ENCODE measurements at regions not wholly inside any gene's neighbourhood (a gene's known extent, or its start where the extent isn't known, plus 50 kb on each side); places are given as distances from the start of the nearest gene placed in this dataset.

GRCh38 chr4:27141530-27141929 is 280.9 kb downstream of the STIM2 start:
- H3K27me3 ChIP-seq (ENCODE audit: control insufficient read depth in 1 of 2, insufficient read depth in 2 of 2, low read length in 2 of 2) = no peaks in the 10 kb centered on the region
- ChIA-PET POLR2A (no interaction called here), CTCF (no interaction called here)
- no peaks in the 10 kb centered on the region for H3K4me1 Mint-ChIP-seq (ENCODE audit: low read depth)
- DNase-seq = no peak
- no peak for TF ChIP-seq CTCF (IDR thresholded peaks at IDR 0.05)
- no peaks in the 10 kb centered on the region for H3K4me1 ChIP-seq (ENCODE audit: insufficient read depth, low read length)
- H3K9me3 ChIP-seq (ENCODE audit: control insufficient read depth in 1 of 2, insufficient read depth in 1 of 2, low read length in 2 of 2) = no peaks in the 10 kb centered on the region
- intact Hi-C loops (cut with DNase I, micrococcal nuclease) = no loop called here
- H3K36me3 ChIP-seq (ENCODE audit: insufficient read depth, low read length) = no peaks in the 10 kb centered on the region
- H3K9me3 Mint-ChIP-seq = peaks cover 6% of the 10 kb centered on the region
- peaks cover 6% of the 10 kb centered on the region for H3K27me3 Mint-ChIP-seq
- ATAC-seq (ENCODE audit: poor library complexity) = no peak
- H3K27ac Mint-ChIP-seq = no peak overlapping the region
- H3K27ac ChIP-seq (ENCODE audit: low read depth in 1 of 2, low read length in 2 of 2) = no peak overlapping the region
- H3K36me3 Mint-ChIP-seq (ENCODE audit: low read depth) = no peaks in the 10 kb centered on the region
- no peak overlapping the region for H3K4me3 ChIP-seq (ENCODE audit: low read length)
- no peak overlapping the region for H3K4me3 Mint-ChIP-seq

- intact Hi-C loops (cut with DNase I, micrococcal nuclease) = no loop called here
- Histone ChIP-seq H3K36me3 (ENCODE audit: insufficient read depth, low read length) (no peaks in the 10 kb centered on the region), H3K27me3 (ENCODE audit: control insufficient read depth in 1 of 2, insufficient read depth in 2 of 2, low read length in 2 of 2) (no peaks in the 10 kb centered on the region), H3K4me3 (ENCODE audit: low read length) (no peak overlapping the region), H3K27ac (ENCODE audit: low read depth in 1 of 2, low read length in 2 of 2) (no peak overlapping the region), H3K4me1 (ENCODE audit: insufficient read depth, low read length) (no peaks in the 10 kb centered on the region), H3K9me3 (ENCODE audit: control insufficient read depth in 1 of 2, insufficient read depth in 1 of 2, low read length in 2 of 2) (peaks cover 0 to 2% of the 10 kb centered on the region in 2 experiments)
- Mint-ChIP-seq H3K27me3 (peaks cover 6% of the 10 kb centered on the region), H3K4me3 (no peak overlapping the region), H3K27ac (no peak overlapping the region), H3K4me1 (ENCODE audit: low read depth) (no peaks in the 10 kb centered on the region), H3K36me3 (ENCODE audit: low read depth) (no peaks in the 10 kb centered on the region), H3K9me3 (peaks cover 10% of the 10 kb centered on the region)
- DNase-seq (no peak), ATAC-seq (ENCODE audit: poor library complexity) (no peak)
- ChIA-PET POLR2A (no interaction called here), CTCF (no interaction called here)
- TF ChIP-seq CTCF (IDR thresholded peaks at IDR 0.05) = no peak
Observed at GRCh38 chr4:27142841-27143240, 282.2 kb downstream of the STIM2 start.

- H3K27ac ChIP-seq (ENCODE audit: low read depth in 1 of 2, low read length in 2 of 2) = no peak overlapping the region
- no peaks in the 10 kb centered on the region for H3K36me3 ChIP-seq (ENCODE audit: insufficient read depth, low read length)
- ChIA-PET CTCF (no interaction called here), POLR2A (no interaction called here)
- H3K9me3 Mint-ChIP-seq = peaks cover 10% of the 10 kb centered on the region
- H3K4me3 Mint-ChIP-seq = no peak overlapping the region
- H3K27ac Mint-ChIP-seq = no peak overlapping the region
- intact Hi-C loops (cut with DNase I, micrococcal nuclease) = no loop called here
- H3K4me1 ChIP-seq (ENCODE audit: insufficient read depth, low read length) = no peaks in the 10 kb centered on the region
- no peaks in the 10 kb centered on the region for H3K36me3 Mint-ChIP-seq (ENCODE audit: low read depth)
- DNase-seq (no peak), ATAC-seq (ENCODE audit: poor library complexity) (no peak)
- H3K4me3 ChIP-seq (ENCODE audit: low read length) = no peak overlapping the region
- no peaks in the 10 kb centered on the region for H3K4me1 Mint-ChIP-seq (ENCODE audit: low read depth)
- peaks cover 0 to 4% of the 10 kb centered on the region in 2 experiments for H3K9me3 ChIP-seq (ENCODE audit: control insufficient read depth in 1 of 2, insufficient read depth in 1 of 2, low read length in 2 of 2)
- H3K27me3 Mint-ChIP-seq = peaks cover 6% of the 10 kb centered on the region
- TF ChIP-seq CTCF (IDR thresholded peaks at IDR 0.05) = no peak
- no peaks in the 10 kb centered on the region for H3K27me3 ChIP-seq (ENCODE audit: control insufficient read depth in 1 of 2, insufficient read depth in 2 of 2, low read length in 2 of 2)
Observed at GRCh38 chr4:27145597-27145996, 285.0 kb downstream of the STIM2 start.

All from CD4-positive, alpha-beta T cell (primary cell).